ENCODE measurements at regions not wholly inside any gene's neighbourhood (a gene's known extent, or its start where the extent isn't known, plus 50 kb on each side); places are given as distances from the start of the nearest gene placed in this dataset.
"Not testable (repeated sequence)": the region's sequence is repeated elsewhere in the genome, so short reads cannot be mapped to it uniquely, and the experiment has no call there.

DNA sequence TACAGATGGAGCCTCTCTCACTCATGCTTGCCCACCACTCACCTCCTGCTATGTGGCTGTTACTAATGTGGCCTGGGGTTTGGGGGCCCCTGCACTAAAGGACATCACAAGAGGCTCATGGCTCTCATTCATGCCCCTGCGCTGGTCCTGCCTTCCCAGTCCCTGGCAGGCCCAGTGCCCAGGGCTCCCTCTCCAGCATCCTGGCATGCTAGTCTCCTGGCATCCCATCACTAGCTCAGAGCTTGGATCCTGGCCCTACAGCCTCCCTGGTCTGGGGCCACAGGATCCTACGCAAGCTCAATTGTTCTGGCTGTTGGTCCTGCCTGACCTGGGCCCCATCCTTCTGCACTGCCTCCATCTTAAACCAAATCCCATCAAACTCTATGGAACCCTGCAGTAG is 685.4 kb downstream of the PTPRU start:
- TF ChIP-seq, protein P1, sequence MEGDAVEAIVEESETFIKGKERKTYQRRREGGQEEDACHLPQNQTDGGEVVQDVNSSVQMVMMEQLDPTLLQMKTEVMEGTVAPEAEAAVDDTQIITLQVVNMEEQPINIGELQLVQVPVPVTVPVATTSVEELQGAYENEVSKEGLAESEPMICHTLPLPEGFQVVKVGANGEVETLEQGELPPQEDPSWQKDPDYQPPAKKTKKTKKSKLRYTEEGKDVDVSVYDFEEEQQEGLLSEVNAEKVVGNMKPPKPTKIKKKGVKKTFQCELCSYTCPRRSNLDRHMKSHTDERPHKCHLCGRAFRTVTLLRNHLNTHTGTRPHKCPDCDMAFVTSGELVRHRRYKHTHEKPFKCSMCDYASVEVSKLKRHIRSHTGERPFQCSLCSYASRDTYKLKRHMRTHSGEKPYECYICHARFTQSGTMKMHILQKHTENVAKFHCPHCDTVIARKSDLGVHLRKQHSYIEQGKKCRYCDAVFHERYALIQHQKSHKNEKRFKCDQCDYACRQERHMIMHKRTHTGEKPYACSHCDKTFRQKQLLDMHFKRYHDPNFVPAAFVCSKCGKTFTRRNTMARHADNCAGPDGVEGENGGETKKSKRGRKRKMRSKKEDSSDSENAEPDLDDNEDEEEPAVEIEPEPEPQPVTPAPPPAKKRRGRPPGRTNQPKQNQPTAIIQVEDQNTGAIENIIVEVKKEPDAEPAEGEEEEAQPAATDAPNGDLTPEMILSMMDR (IDR thresholded peaks at IDR 0.05; ENCODE audit: insufficient read depth, low read depth, low read length, missing control alignments) = no peak
- no peak overlapping the region for H3K4me3 ChIP-seq (ENCODE audit: low read length)
- no peak for DNase-seq (ENCODE audit: low read depth)

DNA sequence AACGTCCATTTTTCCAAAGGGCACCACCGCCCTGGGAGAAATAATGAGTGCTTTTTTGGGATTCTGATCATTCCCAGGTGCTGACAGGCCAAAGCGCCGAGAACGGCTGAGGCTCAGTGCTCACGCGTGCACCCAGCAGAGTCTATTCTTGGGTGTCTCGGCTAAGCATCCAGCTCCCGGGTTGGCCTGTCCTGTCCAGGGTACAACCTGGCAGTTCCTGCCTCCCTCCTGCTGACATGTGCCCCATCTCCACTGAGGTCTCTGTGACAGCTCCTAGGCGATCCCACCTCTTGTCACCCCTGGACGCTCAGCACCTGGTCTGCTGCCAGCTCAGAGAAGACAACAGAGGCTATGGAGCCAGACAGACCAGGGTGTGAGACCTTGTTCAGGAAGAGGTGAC is 684.5 kb downstream of the PTPRU start:
- TF ChIP-seq, protein P1 (IDR thresholded peaks at IDR 0.05; ENCODE audit: insufficient read depth, low read depth, low read length, missing control alignments) = no peak
- no peak overlapping the region for H3K4me3 ChIP-seq (ENCODE audit: low read length)
- DNase-seq (ENCODE audit: low read depth) = no peak

DNA sequence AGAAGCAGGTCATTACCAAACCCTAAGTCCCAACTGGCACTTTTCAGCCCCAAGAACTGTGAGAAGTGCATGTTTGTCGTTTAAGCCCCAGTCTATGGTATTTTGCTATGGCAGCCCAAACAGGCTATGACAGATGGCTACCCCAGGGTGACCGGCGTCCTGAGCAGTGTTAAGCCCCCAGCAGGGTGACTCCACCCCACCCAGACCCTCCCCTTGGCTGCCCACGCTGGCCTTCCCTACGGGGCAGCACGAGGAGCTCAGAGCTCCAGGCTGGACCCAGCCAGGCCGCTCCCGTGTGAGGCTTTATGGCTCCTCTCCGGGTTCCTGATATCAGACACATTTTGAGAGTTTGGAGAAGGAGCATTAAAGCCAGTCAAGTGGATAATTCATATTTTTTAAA is 684.0 kb downstream of the PTPRU start:
- DNase-seq (ENCODE audit: low read depth) = no peak
- no peak overlapping the region for H3K4me3 ChIP-seq (ENCODE audit: low read length)
- TF ChIP-seq, protein P1 (IDR thresholded peaks at IDR 0.05; ENCODE audit: insufficient read depth, low read depth, low read length, missing control alignments) = no peak

DNA sequence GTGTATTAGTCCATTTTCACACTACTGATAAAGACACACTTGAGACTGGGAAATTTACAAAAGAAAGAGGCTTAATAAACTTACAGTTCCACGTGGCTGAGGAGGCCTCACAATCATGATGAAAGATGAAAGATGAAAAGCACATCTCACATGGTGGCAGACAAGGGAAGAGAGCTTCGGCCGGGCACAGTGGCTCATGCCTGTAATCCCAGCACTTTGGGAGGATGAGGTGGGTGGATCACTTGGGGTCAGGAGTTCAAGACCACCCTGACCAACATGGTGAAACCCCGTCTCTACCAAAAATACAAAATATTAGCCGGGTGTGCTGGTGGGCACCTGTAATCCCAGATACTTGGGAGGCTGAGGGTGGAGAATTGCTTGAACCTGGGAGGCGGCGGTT is 682.7 kb downstream of the PTPRU start:
- DNase-seq (ENCODE audit: low read depth); H3K4me3 ChIP-seq (ENCODE audit: low read length): not testable (repeated sequence)

DNA sequence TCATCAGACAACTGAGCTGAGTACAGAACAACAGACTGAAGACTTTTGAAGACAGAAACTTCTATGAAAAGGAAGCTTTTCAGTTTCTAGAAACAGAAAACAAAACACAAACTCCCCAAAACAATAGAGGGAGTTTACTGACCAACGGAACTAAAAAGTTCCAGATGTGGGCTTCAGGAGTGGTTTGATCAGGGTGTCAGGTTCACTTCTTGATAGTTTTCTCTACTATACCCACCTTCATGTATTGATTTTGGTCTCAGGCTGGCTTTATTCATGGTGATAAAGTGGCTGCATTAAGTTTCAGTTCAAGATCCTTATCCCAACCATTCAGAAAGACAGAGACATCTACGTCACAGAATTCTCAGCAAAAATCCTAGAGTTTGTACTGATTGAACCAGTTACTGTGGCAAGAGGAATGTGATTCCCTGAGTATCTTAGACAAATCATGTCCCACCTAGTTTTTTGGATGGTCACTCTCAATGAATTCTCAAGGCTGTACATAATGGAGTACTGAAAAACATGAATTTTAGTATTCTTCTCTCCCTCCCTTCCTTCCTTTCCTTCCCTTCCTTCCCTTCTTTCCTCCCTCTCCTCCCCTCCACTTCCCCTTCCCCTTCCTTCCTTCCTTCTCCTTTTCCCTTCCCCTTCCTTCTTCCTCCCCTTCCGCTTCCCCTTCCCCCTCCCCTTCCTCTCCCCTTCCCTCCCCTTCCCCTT is 680.5 kb downstream of the PTPRU start:
- H3K4me3 ChIP-seq (ENCODE audit: low read length) = no peak overlapping the region
- no peak for DNase-seq (ENCODE audit: low read depth)
- TF ChIP-seq, protein P1 (IDR thresholded peaks at IDR 0.05; ENCODE audit: insufficient read depth, low read depth, low read length, missing control alignments) = no peak

DNA sequence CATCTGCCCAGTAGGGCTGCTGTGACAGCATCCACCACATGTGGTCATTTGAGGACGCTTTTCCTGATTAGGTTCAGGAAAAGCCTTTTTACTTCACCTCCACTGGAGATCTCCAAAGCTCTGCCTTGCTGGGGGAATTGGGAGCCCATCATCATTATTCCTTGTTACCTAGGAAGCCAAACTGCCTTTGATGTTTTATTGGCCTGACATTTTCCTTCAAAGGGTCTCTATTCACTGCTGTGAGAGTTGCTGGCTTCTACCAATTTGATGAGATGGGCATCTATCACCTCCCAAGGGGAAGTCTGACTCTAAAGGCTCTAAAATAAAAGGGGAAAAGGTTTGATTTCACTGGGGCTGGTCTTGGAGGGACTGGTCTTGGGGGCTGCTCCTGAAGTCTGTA is 678.6 kb downstream of the PTPRU start:
- no peak overlapping the region for H3K4me3 ChIP-seq (ENCODE audit: low read length)
- DNase-seq (ENCODE audit: low read depth) = no peak
- TF ChIP-seq, protein P1 (IDR thresholded peaks at IDR 0.05; ENCODE audit: insufficient read depth, low read depth, low read length, missing control alignments) = no peak

DNA sequence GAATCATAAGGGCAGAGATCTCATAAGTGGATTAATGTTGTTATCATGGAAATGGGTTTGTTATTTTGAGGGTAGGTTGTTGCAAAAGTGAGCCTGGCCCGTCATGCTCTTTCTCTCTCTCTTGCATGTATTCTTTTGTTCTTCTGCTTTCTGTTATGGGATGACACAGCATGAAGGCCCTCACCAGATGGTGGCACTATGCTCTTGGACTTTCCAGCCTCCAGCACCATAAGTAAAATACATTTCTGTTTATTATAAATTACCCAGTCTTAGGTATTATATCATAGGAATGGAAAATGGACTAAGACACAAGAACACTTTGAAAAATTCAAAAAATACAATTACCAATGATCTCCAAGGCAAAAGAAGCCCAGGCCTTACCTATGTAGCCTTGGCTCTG is 676.1 kb downstream of the PTPRU start:
- TF ChIP-seq, protein P1 (IDR thresholded peaks at IDR 0.05; ENCODE audit: insufficient read depth, low read depth, low read length, missing control alignments) = no peak
- peak; percentile 4 for DNase-seq (ENCODE audit: low read depth)
- no peak overlapping the region for H3K4me3 ChIP-seq (ENCODE audit: low read length)

All from epithelial cell of esophagus (primary cell).